ENCODE measurements at regions not wholly inside any gene's neighbourhood (a gene's known extent, or its start where the extent isn't known, plus 50 kb on each side); places are given as distances from the start of the nearest gene placed in this dataset.

DNA sequence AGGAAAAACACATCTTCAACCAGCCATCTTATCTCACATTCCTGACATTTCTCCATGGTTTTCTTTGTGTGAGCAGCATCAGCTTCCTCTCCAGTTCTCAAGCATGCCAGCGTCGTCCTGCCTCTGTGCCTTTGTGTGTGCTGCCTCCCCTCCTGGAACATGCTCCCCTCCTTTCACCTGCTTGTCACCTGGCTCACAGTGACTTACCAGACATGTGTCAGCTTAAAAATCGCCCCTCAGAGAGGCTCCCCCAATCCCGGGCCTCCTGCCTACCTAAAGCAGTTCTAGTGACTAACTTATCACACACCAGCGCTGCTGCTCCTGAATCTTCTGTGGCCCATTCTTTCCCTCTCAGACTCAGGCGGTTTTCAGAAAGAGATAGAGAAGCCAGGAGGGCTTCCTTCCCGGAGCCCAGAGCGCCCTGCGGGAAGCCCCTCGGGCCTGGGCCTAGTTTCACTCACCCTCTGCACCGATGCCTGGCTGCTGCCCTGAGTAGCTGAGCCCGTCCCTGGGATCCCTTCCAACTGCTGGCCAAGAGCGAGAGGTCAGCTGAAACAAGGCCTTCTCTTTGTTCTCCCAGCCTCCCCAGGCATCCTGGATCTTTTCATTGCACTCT is 51.1 kb upstream of the MVB12B start:
- no peak for DNase-seq

GRCh38 chr9:126276056-126276728 is 50.4 kb upstream of the MVB12B start:
- DNase-seq, result no peak

All from NCI-H1436 (cell line).